ENCODE measurements at regions not wholly inside any gene's neighbourhood (a gene's known extent, or its start where the extent isn't known, plus 50 kb on each side); places are given as distances from the start of the nearest gene placed in this dataset.

- no peak overlapping the region for H3K4me3 Mint-ChIP-seq
- H3K9me3 Mint-ChIP-seq, result no peaks in the 10 kb centered on the region
- H3K4me1 Mint-ChIP-seq (ENCODE audit: low read depth), result no peaks in the 10 kb centered on the region
- TF ChIP-seq CTCF (IDR thresholded peaks at IDR 0.05), result no peak
- no peak for DNase-seq
- Histone ChIP-seq H3K4me3 (ENCODE audit: low read length) (no peak overlapping the region), H3K36me3 (ENCODE audit: insufficient read depth, low read length) (no peaks in the 10 kb centered on the region), H3K4me1 (ENCODE audit: insufficient read depth, low read length) (no peaks in the 10 kb centered on the region), H3K9me3 (ENCODE audit: control insufficient read depth in 1 of 2, insufficient read depth in 1 of 2, low read length in 2 of 2) (no peaks in the 10 kb centered on the region), H3K27ac (ENCODE audit: low read depth in 1 of 2, low read length in 2 of 2) (no peak overlapping the region), H3K27me3 (ENCODE audit: control insufficient read depth in 1 of 2, insufficient read depth in 2 of 2, low read length in 2 of 2) (no peaks in the 10 kb centered on the region)
- POLR2A ChIA-PET, result no interaction called here
- H3K27me3 Mint-ChIP-seq, result no peaks in the 10 kb centered on the region
- CTCF ChIA-PET, result no interaction called here
- no peak for ATAC-seq (ENCODE audit: poor library complexity)
- no peak overlapping the region for H3K27ac Mint-ChIP-seq
- H3K36me3 Mint-ChIP-seq (ENCODE audit: low read depth), result no peaks in the 10 kb centered on the region
- intact Hi-C loops (cut with DNase I, micrococcal nuclease), result no loop called here
Observed at GRCh38 chr21:39087238-39088030, 95.8 kb downstream of the PSMG1 start.

- Histone ChIP-seq H3K36me3 (ENCODE audit: insufficient read depth, low read length) (no peaks in the 10 kb centered on the region), H3K4me1 (ENCODE audit: insufficient read depth, low read length) (no peaks in the 10 kb centered on the region), H3K9me3 (ENCODE audit: control insufficient read depth in 1 of 2, insufficient read depth in 1 of 2, low read length in 2 of 2) (no peaks in the 10 kb centered on the region), H3K27me3 (ENCODE audit: control insufficient read depth in 1 of 2, insufficient read depth in 2 of 2, low read length in 2 of 2) (no peaks in the 10 kb centered on the region), H3K27ac (ENCODE audit: low read depth in 1 of 2, low read length in 2 of 2) (no peak overlapping the region), H3K4me3 (ENCODE audit: low read length) (no peak overlapping the region)
- H3K9me3 Mint-ChIP-seq, result no peaks in the 10 kb centered on the region
- TF ChIP-seq CTCF (IDR thresholded peaks at IDR 0.05), result no peak
- no peaks in the 10 kb centered on the region for H3K4me1 Mint-ChIP-seq (ENCODE audit: low read depth)
- ChIA-PET POLR2A (no interaction called here), CTCF (no interaction called here)
- no peak overlapping the region for H3K4me3 Mint-ChIP-seq
- no peaks in the 10 kb centered on the region for H3K27me3 Mint-ChIP-seq
- no peak overlapping the region for H3K27ac Mint-ChIP-seq
- intact Hi-C loops (cut with DNase I, micrococcal nuclease), result no loop called here
- no peak for DNase-seq
- no peak for ATAC-seq (ENCODE audit: poor library complexity)
- H3K36me3 Mint-ChIP-seq (ENCODE audit: low read depth), result no peaks in the 10 kb centered on the region
Observed at GRCh38 chr21:39086547-39086946, 96.7 kb downstream of the PSMG1 start.

- H3K27me3 Mint-ChIP-seq, result no peaks in the 10 kb centered on the region
- no peaks in the 10 kb centered on the region for H3K9me3 Mint-ChIP-seq
- Histone ChIP-seq H3K4me1 (ENCODE audit: insufficient read depth, low read length) (no peaks in the 10 kb centered on the region), H3K27ac (ENCODE audit: low read depth in 1 of 2, low read length in 2 of 2) (no peak overlapping the region), H3K4me3 (ENCODE audit: low read length) (no peak overlapping the region), H3K9me3 (ENCODE audit: control insufficient read depth in 1 of 2, insufficient read depth in 1 of 2, low read length in 2 of 2) (no peaks in the 10 kb centered on the region), H3K27me3 (ENCODE audit: control insufficient read depth in 1 of 2, insufficient read depth in 2 of 2, low read length in 2 of 2) (no peaks in the 10 kb centered on the region), H3K36me3 (ENCODE audit: insufficient read depth, low read length) (no peaks in the 10 kb centered on the region)
- POLR2A ChIA-PET, result no interaction called here
- ATAC-seq (ENCODE audit: poor library complexity) (no peak), DNase-seq (no peak)
- no peaks in the 10 kb centered on the region for H3K36me3 Mint-ChIP-seq (ENCODE audit: low read depth)
- no peak overlapping the region for H3K4me3 Mint-ChIP-seq
- intact Hi-C loops (cut with DNase I, micrococcal nuclease), result no loop called here
- no peak overlapping the region for H3K27ac Mint-ChIP-seq
- no peak for TF ChIP-seq CTCF (IDR thresholded peaks at IDR 0.05)
- CTCF ChIA-PET, result no interaction called here
- H3K4me1 Mint-ChIP-seq (ENCODE audit: low read depth), result no peaks in the 10 kb centered on the region
Observed at GRCh38 chr21:39085843-39086405, 97.3 kb downstream of the PSMG1 start.

All from CD4-positive, alpha-beta T cell (primary cell).